Fibroblast of skin of left biceps (primary cell): ENCODE measurements at regions not wholly inside any gene's neighbourhood (a gene's known extent, or its start where the extent isn't known, plus 50 kb on each side); places are given as distances from the start of the nearest gene placed in this dataset.
A peak's percentile ranks its signal among the peaks of the same experiment; 100 is the strongest.

ENCODE experiments used
- DNase-seq, 2 experiments: peaks; one replicate each; pipeline ENCODE4 v3.0.0-alpha.2; 2013; ENCODE audit warnings: low read depth in 2 of 2

DNA sequence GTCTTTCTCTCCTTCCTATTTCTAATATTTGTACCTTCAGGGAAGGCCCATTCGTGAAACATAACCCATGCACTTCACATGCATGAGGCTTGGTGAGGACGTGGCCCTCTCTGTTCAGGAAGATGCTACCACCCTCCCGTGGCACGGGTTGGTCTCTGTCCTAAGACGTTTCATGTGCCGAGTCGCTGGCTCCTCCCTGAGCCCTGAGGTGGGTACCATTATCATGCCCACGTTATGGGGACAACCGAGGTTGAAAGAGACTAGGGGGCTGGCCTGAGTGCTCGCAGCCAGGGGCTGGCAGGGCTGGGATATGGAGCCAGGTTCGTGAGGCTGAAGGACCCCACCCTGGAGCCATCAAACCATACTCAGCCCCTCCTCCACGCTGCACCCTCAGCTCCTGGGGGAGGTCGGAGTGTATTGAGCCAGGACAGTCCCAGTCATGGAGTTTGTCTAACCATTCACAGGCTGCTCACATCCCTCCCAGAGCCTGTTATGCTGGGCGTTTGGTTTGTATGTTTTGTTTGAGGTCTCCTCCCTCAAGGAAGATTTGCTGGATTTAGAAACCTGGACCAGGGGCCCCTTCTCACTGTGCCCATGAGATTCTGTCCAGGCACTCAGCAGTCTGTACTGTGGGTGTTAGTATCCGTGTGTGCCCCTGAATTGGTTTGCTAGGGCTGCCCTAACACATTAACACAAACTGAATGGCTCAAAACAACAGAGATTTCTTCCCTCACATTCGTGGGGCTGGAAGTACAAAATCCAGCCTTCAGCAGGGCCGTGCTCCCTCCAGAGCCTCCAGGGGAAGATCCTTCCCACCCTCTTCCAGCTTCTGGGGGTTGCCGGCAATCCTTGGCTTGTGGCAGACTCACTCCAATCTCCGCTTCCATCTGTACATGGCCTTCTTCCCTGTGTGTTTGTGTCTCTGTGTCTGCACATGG, 88.3 kb downstream of the ANKRD60 start:
- DNase-seq: no peak

DNA sequence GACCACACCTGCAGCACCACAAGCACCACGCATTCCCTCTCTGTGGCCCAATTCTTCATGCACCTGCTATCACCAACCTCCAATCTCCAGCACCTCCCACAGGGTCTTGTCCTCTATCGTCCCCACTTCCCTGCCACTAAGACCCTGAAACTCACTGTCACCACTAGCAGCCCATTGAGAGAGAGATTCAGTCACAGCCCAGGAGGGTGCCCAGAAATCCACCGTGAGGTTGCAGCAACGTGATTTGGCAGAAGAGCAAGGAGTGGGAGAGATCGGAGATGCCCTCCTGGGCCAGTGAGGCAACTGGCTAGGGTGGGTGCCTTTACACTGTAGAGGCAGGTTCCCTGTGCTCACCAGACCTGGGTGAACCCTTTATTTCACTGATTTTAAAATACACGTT, 90.1 kb downstream of the ANKRD60 start:
- DNase-seq: no peak

DNA sequence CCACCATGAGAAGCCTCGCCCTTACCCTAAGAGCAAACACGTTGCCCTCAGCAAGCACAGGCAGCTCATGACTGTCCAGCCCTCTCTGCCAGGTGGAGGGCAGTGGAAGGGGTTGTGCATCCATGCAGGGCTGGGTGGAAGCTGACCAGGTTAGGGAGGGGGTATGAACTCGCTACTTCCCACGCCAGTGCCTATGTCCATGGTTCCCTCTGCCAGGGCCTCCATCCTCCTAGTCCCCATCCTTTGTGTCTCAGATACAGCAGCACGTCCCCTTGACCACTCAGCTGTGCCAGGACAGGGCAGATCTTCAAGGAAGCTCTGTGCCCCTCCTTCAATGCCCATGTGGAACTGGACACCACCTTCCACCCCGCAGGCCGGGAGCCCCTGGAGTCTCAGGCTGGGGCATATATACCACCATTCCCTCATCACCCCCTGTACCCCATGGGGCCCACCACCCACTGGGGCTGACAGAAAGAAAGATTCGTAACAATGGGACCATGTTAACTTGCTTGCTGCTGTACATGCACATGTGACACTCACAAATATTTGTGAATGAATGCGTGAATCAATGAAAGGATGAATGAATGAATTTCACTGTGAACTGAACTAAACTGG, 90.7 kb downstream of the ANKRD60 start:
- DNase-seq: no peak

DNA sequence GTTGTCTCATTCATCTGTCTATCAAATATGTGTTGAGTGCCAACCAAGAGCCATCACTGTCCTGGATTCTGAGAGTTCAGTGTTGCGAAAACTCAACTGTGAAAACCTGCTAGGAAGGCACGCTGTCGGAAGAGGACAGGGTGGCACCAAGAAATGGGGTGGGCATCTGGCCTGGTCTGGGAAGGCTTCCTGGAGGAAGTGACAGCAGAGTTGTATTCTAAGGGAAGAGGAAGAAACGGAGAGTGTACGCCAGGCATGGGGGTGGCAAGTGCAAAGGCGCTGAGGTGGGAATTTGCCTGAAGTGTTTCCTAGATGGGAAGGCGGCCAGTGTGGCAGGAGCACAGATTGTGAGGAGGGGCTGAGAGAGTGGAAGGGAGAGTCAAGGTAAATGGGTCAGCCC, 91.2 kb downstream of the ANKRD60 start:
- no peak for DNase-seq

DNA sequence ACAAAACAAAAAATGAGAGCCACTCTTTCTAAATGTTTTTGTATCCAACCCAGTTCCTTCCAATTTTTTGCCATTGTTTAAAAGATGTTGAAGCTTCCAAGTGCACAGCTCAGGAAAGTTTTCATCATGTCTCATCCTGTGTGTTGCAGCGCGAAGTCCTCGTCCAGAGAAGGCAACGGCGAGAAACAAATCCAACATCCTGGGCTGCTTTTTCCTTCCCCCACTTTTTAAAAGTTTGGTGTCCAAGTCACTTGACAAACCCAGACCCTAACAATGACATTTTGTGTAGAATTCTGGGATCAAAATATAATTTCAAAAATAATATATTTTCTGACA, 92.3 kb downstream of the ANKRD60 start:
- no peak for DNase-seq

DNA sequence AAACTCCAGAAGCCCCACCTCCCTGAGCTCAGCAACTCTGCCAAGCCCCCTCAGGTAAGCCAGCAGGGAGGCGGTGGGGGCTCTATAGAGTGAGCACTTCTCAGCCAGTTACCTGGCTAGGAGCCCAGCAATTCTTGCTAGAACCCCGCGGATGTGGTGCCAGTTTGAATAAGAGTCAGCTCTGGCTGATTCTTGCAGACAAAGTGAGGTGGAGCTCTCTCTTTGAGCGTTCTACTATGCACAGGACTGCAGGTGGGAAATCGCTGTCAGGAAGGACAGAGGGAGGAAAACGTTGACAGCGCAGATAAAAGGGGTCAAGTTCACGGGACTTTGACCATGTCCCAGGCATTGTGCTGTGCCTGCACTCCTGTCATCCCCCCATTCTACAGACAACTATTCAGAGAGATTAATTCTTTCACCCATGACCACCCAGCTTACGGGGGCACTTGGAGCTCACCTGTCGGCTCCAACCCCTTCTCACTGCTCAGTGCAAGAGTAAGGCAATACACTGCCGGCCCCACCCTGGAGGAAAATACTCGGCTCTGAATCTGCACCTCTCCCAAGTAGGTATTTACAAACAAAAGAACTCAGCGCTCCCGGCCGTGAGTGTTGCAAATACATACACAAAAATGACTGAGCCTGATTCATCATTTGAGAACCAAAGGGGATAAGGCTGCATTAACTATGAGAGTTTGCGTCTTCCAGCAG, 92.9 kb downstream of the ANKRD60 start:
- DNase-seq: no peak

DNA sequence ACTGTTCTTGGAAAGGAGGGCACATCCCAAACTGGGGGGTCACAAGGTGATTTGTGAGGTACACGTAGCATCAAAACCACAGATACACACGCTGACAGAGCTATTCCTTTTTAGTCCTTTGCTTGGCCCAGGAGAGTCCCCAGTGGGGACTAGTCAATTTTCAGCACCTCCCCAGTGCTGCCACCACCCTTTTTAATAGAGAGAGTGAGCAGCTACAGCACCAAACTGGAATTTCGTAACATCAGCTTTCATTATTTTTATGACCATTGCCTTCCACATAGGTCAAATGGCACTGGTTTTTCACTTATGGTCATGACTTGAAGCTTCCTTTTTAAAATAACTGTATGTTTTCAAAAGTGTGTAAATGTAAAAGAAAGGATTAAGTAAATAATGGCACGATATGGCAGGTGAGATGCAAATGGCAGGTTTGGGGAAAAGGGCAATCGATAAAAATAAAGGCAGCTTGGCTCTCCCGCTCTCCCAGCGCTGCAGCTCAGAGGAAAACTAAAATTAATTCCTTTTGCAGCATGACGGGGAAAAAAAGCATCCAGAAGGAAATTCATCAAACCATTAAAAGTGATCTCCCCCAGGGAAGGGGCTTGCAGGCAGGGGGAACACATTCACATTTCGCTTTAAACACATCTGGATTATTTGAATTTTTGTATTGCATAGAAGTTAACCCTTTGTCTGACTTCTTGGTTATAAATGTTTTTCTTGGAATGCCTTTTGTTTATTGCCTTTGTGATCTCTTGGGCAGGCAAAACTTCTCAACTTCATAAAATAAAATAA, 95.2 kb downstream of the ANKRD60 start:
- no peak for DNase-seq

DNA sequence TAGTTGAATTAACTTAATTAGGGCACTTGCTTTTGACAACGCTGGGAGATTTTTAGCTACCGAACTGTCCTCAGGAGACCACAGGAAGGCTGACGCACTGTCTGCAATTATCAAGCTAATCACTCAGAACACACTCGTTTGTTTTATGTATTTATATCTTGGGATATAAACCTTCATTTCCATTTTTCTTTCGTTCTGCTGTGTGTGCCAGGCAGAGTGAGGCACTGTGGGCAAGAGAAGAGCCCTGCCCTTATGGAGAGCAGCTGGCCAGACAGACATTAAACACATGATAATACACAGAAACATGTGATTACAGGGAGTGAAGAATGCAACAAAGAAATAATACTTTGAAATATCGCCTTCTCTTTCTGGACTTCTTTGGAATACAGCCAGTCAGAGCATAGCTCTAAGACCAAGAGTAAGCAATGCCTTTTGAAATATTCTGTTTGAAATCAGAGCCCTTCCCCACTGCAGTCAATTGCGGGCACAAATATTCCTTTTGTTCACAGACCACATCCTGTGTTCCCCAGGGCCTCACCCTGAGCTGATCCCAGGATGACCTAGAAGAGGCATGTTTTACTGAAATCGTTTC, 96.8 kb downstream of the ANKRD60 start:
- peak; percentile 40 to 53 for DNase-seq

DNA sequence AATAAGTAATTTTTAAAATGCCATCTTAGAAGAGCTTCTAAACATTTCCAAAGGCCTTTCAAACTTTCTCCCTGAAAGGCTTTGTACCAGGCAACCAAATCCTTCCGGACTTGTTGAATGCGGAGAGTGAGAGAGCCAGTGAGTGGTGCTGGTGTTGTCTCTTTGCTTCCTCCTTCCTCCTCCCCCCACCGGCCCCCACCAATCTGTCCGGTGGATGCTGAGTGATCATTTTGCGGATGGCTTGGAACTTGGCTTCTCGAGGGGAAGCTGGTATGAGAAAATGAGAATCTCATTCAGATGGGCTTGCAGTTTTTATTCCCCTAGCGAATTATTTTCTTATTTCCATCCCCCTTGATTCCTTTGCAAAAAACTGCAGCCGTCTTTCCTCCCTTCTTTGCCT, 97.3 kb downstream of the ANKRD60 start:
- DNase-seq: no peak

DNA sequence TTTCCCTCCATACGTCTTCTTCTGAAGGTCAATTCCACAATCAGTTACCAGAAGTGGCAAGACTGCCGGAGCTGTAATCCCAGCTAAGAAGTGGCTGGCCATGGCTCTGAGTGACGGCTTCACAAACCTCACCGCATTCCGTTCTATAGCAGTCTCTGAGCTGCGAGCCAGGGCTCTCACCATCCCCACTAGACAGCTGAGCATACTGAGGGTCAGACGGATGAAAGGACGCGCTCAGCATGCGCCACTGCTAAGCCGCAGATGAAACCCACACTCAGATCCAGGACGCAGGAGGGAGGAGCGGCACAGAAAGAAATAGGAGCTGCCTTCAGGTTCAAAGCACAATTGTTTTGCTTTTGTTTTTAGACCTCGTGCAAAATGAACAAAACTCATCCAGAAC, 97.9 kb downstream of the ANKRD60 start:
- DNase-seq: no peak

DNA sequence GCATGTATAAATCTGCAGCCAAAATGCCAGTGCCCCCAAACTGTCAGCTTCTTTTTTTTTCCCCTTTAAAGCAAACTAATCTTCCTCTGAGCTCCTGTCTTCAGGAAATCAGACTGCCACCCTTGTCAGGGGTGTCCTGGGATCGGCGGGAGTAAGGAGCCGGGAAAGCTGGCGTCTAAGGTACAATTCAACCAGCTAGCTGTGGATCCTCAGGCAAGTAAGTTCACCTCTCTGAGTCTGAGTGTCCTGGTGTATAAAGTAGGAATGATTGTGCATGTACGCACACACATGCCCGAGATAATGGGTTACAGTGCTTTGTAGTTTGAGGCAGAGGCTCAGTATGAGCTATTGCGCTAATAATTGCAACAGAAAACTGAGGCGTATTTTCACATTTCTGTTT, 98.3 kb downstream of the ANKRD60 start:
- DNase-seq: no peak

DNA sequence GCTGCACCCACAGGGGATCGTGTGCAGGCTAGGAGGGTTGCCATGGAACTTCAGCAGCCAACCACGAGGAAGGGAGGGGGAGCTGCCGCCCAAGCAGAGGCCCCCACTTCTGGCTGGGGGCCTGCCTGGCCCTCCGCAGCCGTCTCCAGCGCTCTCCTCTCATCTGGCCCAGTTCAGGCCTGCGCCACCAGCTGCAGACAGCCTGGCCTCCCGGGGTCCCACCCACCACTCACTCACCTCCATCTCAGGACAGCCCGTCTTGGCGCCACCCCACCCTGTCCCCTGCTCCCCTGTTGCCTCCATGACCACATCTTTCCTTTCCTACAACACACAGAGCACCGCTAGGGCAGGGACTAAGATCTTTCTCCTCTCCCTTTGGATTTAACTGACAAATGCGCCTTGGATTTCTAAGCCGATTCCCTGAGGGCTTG, 98.7 kb downstream of the ANKRD60 start:
- no peak for DNase-seq

DNA sequence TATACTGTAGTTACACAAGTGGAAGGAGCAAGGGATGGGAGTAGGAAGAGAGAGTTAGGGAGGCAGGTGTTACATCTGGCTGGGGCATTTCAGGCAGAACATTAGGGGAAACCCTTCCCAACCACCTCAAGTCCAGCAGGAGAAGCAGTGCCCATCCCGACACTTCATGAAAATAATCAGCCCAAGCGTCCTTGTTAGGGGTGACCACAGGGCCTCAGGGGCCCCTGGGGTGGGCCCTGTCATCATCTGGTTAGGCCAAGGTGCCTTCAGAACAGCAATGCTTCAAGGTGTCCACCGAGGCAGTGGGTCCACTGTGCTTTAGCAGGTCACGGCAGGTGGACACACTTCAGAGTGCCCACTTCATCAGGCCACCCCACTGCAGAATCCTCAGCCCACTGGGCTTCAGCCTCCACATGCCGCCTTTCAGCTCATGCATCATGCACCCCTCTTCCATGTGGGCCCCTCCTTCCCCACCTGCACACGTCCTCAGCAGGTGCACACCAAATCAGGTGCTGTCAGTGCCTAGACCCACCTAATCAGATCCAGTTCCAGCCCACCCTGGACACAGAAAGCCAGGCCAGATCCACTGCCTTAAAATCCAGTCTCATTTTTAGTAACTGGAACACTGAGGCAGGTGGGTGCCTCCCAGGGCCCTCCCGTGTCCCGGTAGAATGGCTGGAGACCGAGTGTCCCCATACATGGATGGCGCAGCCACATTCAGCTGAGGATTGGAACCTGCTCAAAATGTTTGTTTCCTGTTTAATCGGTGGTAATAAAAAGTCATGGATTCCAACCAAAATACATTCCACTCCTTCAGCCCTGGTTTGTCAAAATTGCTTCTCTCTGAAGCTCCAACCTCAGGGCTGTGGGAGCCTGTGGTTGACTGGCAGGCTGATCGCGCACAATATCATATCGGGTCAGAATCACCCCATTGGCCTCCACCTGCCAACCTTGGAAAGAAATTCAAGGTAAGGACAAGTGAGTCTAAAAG, 99.5 kb downstream of the ANKRD60 start:
- DNase-seq: no peak

DNA sequence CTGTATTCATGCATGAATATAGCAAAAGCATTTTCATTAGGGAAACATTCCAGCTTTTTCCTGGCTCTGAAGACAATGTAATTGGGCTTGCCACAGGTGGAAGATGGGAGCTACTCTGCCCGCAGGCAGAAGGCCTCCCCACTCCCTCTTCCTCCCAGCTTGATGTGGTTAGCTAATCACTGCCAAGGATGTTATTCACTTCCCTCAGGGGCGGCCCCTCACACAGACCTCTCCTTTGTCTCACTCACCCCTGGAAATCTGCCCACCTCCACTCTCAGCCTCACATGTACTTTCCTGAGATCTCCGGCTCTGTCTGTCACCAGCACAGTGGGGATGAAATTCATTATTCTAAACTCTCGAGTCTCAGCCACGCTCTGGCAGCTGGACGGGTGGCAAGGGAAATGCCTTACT, 100.7 kb downstream of the ANKRD60 start:
- DNase-seq: peak; percentile 39 to 43

DNA sequence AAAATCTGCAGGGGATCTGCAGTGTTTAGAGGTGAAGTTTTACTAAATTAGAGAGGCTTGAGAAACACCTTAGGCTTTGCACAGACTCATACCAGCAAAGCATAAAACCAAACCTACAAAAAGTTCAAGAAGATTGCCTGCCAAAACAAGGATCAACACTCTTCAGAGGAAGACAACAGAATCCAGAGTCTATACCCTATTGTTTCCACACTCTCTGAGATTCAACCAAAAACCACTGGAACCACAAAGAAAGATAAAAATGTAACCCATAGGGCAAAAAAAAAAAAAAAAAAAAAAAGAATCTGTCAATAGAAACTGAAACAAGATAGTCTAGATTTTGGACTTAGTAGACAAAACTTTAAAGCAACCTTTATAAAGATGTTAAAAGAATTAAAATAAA, 102.7 kb downstream of the ANKRD60 start:
- no peak for DNase-seq

DNA sequence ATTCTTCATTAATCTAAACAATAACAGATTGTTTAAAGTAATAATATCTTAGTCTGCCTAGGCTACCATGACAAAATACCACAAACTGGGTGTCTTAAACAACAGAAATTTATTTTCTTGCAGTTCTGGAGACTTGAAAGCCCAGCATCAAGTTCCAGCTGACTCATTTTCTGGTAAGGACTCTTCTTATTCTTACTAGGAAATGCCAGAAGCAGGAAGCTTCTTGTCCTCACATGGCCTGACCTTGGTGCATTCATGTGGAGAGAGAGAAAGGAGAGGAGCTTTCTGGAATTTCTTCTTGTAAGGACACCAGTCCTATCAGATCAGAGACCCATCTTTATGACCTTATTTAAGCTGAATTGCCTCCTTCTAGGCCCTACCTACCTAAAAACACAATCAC, 110.5 kb downstream of the ANKRD60 start:
- DNase-seq: no peak

DNA sequence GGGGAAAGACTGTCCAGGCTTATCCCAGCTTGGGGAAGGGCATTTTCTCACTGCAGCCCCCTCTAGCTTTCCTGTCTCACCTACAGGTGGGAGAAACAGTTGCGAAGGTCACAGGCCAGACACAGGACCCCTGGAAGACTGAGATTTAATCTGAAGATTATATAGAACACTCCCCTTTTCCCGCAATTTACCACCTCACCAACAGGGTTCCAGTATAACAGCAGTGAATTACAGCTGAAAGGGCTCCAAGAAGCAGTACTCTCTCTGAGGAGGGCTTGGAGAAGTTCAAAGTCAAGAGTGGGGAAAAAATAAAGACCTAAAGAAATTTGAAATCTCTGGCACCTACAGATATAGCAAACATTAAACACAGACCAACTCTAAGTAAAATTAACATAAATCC, 111.9 kb downstream of the ANKRD60 start:
- no peak for DNase-seq

DNA sequence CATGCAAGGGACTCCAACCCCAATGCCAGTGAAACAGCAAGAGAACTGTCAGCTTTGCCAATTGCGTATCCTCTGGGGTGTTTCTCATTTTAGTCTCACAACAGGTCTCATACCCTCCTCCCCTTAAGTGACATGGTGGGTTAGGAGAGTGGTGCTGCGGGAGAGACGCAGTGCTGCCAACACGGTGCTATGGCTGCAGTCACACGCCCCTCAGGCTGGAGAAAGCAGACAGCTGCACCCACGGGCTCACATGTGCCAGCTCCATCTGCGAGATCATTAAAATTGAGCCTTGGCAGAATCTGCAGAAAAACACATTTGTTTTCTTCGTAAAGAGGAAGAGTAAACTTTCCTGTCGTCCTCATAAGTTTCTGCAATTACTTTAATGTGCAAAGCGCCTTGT, 114.7 kb downstream of the ANKRD60 start:
- DNase-seq: no peak

DNA sequence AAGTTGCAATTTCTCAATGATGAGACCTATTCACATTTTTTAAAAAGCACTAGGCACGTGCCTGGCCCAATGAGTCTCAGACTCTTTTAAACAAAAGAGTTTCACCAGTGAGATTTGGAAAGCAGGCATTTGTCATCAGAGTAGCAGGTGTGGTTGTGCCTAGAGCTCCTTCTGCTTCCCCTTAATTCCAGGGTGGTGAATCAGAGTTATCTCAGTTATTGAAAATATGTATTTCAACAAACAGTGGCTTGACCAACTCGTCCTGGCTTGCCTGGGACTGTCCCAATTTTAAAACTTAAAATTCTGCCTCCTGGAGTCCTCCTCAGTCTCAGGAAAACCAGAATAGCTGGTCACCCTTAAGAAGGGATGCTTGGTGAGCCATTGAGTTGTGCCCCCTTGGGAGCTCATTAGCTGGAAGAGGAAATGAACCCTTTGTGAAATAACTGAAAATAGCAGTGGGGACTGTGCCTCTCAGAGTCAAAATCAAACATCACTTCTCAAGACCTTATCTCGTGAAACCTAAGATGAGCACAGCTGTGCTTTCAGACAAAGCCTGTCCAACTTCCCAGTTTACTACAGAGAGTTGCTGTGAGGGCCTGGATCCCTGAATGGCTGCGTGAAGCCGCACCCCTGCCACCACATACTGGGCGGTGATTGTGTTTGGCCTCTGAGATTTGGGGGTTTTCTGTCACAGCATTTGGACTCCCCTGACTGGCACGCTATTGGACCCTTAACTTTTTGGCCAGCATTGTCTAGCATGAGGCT, 116.3 kb downstream of the ANKRD60 start:
- DNase-seq: peak; percentile 58 to 59
